ENCODE measurements at regions not wholly inside any gene's neighbourhood (a gene's known extent, or its start where the extent isn't known, plus 50 kb on each side); places are given as distances from the start of the nearest gene placed in this dataset.

DNA sequence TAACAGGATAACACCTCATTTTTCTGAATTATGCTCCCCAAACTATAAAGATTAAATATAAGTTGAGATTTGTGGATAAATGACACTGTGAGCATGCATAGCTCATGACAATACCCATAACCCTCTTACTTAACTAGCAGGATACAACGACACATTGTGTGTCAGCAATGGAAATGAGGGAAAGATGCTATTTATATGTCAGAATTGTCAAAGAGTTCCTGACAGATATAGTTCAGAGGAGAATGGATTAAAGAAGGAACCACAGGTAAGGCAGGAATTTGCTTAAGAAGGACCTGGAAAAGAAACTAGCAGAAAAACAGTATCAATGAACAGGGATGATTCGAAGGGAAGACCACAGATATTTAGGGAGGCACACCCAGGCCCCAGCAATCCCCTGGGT is 591.0 kb downstream of the DHX35 start:
- DNase-seq (ENCODE audit: low read depth): no peak

DNA sequence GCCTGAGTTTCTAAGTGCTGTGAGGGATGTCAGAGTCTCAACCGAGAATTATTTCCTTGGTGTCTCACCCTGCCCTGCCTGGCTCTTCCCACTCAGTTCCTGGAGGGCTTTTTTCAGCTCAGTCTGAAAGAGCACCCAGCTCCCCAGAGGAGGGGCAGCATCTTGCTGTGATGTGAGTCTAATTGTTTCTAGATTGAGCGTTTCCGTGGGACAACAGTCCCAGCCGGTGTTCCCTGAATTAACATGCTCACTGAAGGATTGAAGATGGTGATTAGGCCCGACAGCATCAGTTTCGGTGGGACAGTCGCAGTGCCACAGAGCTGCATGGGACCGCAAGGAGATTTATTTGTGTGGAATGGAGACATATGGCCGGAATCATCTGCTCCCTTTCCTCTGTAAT is 587.6 kb downstream of the DHX35 start:
- no peak for DNase-seq (ENCODE audit: low read depth)

DNA sequence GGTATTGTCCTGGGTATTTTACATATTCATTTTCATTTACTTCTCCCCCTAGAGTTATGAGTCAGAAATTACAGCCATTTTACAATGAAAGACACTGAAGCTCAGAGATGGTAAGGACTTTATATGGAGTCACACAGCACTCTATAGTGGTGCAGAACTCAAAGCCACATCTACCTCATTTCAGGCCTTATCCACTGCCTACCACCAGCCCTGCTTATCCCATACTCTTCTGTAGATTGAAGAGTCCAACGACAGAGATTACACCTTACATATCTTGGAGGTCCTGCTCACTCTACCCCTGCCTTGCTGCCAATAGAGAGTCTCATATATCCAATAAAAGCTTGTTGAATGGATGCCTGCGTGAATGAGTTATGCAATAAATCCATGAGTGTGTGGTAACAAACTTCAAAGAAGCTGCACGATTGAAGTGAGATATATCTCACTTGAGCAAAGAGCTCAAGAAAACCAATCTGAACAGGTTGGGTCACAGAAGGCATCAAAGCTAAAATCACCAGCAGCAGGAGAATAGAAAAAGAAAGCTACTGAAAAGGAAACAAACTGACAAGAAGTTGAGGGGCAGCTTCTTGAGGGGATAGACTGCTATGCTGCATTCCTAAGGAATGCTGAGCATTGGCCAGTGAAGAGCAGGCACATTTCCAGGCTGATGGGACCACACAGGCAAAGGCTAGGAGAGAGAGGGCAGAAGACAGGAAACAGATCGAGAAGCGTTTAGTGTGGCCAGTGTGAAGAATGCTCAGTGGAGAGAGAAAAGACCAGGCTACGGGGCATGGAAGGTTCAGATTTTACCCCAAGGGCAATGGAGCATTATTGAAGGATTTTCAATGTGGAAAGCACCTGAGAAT is 585.6 kb downstream of the DHX35 start:
- no peak for DNase-seq (ENCODE audit: low read depth)

GRCh38 chr20:39541136-39541803 is 579.1 kb downstream of the DHX35 start:
- no peak for DNase-seq (ENCODE audit: low read depth)

GRCh38 chr20:39538317-39538716 is 576.2 kb downstream of the DHX35 start:
- DNase-seq (ENCODE audit: low read depth): no peak

- DNase-seq (ENCODE audit: low read depth): no peak
These were observed 573.2 kb downstream of the DHX35 start for GRCh38 chr20:39535301-39535700.

DNA sequence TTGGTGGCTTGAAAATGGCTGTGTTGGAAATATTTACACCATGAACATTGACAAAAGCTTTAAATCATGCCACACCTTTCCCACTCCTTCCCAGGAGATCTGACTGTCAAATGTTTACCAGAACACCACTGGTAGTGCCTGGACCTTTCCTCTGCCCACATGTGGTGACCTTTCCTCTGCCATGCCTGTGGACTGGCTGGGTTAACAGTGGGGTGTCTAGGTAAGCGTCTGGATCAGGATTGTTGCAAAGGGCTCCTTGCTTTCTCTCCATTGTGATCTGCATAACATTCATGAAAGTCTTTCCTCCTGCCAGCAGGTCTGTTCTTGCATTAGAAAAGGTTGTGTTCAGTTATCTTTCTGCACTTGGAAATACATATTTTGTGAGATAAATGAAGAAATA is 572.7 kb downstream of the DHX35 start:
- no peak for DNase-seq (ENCODE audit: low read depth)

GRCh38 chr20:39533858-39534257 is 571.7 kb downstream of the DHX35 start:
- no peak for DNase-seq (ENCODE audit: low read depth)

DNA sequence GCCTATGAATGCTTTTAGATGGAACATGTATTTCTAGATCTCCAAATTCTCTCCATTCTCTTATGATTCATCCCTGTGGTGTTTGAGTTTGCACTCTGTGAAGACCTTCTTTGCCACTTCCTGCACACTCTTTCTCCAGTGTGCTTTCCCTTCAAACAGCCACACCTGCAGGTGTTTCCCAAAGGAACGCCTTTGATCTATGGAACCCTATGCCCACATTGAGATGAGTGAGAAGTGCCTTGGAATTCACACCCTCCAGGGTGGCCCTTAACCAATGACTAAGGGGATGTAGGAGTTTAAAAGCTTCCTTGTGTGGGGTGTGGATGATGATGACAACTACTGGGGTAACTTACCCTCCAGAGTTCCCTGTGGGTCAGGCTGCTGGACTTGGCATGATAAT is 570.1 kb downstream of the DHX35 start:
- DNase-seq (ENCODE audit: low read depth): no peak

DNA sequence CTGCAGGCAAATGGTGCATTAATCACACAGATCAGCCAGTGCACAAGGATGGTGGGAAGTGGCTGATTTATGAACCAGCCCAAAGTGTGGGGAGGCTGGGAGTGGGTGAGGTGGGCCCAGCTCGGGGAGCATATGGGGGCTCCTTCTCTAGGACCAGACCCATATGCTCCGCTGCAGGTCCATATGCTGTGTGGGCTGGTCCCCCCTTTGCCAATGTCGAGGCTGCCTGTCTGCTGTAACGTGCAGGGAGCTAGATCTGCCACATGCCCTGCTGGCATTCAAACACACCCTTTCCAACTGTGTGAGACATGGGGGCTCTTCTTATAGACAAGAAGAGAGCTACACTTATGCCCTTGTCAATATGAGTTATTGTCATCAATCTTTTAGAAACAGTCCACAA is 566.3 kb downstream of the DHX35 start:
- no peak for DNase-seq (ENCODE audit: low read depth)

- no peak for DNase-seq (ENCODE audit: low read depth)
These were observed 562.3 kb downstream of the DHX35 start for GRCh38 chr20:39524371-39524911.

DNA sequence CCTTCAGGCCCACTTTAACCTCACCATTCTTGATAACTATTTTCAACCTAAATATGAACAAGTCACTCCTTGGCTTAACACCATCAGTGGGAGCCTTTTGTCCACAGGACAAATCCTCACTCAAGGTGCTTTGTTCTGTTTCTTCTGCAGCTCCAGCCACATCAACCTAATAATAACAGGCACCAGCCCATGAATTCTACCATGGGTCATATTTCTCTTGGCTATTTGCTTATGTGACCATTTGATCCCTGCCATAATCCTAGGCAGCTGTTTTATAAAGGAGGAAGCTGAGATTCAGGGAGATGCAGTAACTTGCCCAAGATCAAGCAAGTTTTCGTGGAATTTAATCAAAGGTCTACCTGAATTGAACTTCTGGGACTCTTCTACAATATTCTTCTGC is 561.3 kb downstream of the DHX35 start:
- no peak for DNase-seq (ENCODE audit: low read depth)

DNA sequence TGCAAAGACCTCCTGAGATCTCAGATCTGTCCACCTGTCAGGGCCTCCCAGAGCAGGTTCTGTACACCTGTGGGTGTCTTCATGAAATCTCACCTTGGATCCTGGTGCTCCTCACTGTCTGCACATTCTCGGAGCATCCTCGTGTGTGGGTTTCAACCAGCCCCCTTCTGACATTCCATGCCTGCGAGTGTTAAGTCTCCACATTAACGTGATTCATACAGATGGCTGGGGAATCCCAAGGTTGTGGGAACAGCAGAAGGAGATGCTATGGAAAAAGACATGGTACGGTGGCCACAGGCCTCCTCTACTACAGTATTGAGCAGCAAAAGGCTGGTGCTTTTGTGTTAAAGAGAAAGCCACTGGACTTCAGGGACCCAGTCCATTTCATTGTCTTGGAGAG is 556.5 kb downstream of the DHX35 start:
- DNase-seq (ENCODE audit: low read depth): no peak

- DNase-seq (ENCODE audit: low read depth): no peak
These were observed 554.8 kb downstream of the DHX35 start for GRCh38 chr20:39516964-39517363.

DNA sequence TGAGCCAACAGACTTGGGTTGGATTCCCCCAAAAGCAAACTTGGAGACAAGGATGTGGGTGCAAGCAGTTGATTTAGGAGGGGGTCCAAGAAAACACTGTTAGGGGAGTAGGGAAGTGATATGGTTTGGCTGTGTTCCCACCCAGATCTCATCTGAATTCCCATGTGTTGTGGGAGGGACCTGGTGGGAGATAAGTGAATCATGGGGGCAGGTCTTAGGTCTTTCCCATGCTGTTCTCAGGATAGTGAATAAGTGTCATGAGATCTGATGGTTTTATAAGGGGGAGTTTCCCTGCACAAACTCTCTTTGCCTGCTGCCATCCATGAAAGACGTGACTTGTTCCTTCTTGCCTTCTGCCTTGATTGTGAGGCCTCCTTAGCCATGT is 542.6 kb downstream of the DHX35 start:
- DNase-seq (ENCODE audit: low read depth): no peak

GRCh38 chr20:39503902-39504709 is 542.0 kb downstream of the DHX35 start:
- DNase-seq (ENCODE audit: low read depth): no peak

DNA sequence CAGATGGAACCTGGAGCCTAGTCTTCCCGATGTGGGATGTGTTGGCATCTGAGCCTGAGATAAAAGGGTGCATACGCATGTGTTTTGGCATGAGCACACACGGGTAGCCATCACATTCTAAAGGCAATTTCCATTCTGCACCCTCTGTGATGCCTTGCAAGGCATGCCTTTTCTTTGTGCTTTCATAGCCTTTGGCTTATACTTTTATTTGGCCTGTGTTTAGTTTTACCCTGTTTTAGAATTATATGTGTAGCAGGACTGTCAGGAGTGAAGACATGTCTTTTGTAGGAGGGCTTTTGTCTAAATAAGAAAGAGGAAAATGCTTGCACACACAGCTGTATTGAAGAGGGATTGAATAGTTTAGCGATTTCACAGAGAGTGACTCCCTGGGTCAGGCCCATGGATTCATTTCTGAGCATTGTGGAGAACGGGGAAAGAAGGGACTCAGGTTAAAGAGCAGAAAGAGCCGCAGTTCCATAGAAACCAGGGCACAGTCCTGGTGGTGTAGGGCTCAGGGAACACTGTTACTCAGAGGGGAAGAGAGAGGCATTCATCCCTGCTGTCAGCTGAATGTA is 530.2 kb downstream of the DHX35 start:
- DNase-seq (ENCODE audit: low read depth): no peak

- DNase-seq (ENCODE audit: low read depth): no peak
These were observed 529.6 kb downstream of the DHX35 start for GRCh38 chr20:39491711-39492110.

DNA sequence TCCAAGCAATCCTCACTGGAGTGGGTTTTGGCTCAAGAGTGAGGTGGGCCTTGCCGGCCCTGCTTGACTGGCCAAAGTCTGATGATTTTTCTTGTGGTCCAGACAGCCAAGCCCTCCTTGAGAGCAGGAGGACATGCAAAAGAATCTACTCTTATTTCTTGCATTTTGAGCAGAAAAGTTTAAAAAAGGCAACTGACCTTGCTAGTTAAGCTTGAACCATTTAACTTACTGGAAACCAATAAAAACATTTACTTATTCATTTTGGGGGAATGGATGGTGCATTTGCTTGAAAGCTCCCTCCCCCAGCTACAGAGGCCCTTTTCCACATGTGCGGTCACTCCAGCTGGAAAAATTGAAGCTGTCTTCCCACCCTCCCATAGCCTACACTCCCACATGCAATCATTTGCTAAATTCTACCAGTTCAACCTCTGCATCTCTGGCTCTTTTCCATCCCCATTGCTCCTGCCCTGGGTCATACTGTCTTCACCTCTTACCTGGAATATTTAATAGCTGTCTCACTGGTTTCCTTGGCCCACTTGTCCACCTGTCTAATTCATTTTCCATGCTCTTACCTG is 527.9 kb downstream of the DHX35 start:
- no peak for DNase-seq (ENCODE audit: low read depth)

- DNase-seq (ENCODE audit: low read depth): no peak
These were observed 518.3 kb downstream of the DHX35 start for GRCh38 chr20:39480276-39481043.

GRCh38 chr20:39479196-39479810 is 517.2 kb downstream of the DHX35 start:
- no peak for DNase-seq (ENCODE audit: low read depth)

Measured in activated T-helper 1 cell treated with Interleukin-2 at 50 U/mL for 16 hours (primary cell).